C4-2B (cell line): ENCODE measurements at regions not wholly inside any gene's neighbourhood (a gene's known extent, or its start where the extent isn't known, plus 50 kb on each side); places are given as distances from the start of the nearest gene placed in this dataset.

Experiments used
- CTCF ChIP-seq: fragments of 450-650 bp; conservative IDR thresholded peaks from 2 replicates; pipeline ENCODE4 v1.5.1; 2017; ENCODE audit warnings: mild to moderate bottlenecking
- ZFX ChIP-seq: fragments of 450-650 bp; IDR thresholded peaks from 2 replicates; pipeline ENCODE4 v1.6.1; 2017

GRCh38 chr10:60576130-60577069 is 186.7 kb upstream of the ANK3 start:
- TF ChIP-seq CTCF = no peak
- TF ChIP-seq ZFX = no peak
